PC-9 (cell line): ENCODE measurements at regions not wholly inside any gene's neighbourhood (a gene's known extent, or its start where the extent isn't known, plus 50 kb on each side); places are given as distances from the start of the nearest gene placed in this dataset.

Source experiments
- BruUV-seq: library from RNA; stranded (reverse); fragments of 400-500 nt; replicated peaks from 2 replicates; lab custom pipeline; 2021; lab: Mats Ljungman, UMichigan
- CTCF ChIA-PET: fragments of 300-600 bp; sonication (Branson Sonifier 250); formaldehyde crosslinking; loops from one replicate; lab custom pipeline; 2022; ENCODE audit warnings: antibody characterized with exemption; lab: Charles Lee
- POLR2A ChIA-PET: fragments of 300-600 bp; sonication (Branson Sonifier 250); formaldehyde crosslinking; loops from one replicate; lab custom pipeline; 2022; ENCODE audit warnings: antibody characterized with exemption; ENCODE audit not compliant: unreplicated experiment; lab: Charles Lee
- DNase-seq, 2 experiments: peaks; one replicate each; pipeline versions ENCODE4 v3.0.0 to v3.0.0-alpha.2; 2015 to 2022; ENCODE audit warnings: mixed read lengths in 1 of 2
- H2AFZ ChIP-seq: fragments of 200-600 bp; sonication (generic); 2 replicates; pipeline ENCODE4 v1.8.1; 2017; ENCODE audit warnings: antibody characterized with exemption
- H3F3A ChIP-seq: fragments of 200-600 bp; sonication (generic); 2 replicates; pipeline ENCODE4 v1.8.1; 2017; ENCODE audit warnings: antibody characterized with exemption, mild to moderate bottlenecking, low read depth; ENCODE audit not compliant: insufficient read depth
- H3K27ac ChIP-seq: fragments of 200-600 bp; sonication (generic); 2 replicates; pipeline ENCODE4 v1.6.1; 2016; ENCODE audit warnings: mixed run types
- H3K27me3 ChIP-seq: fragments of 200-600 bp; sonication (generic); 2 replicates; pipeline ENCODE4 v1.6.1; 2016; ENCODE audit warnings: low read depth, mixed run types; ENCODE audit not compliant: insufficient read depth
- H3K36me3 ChIP-seq: fragments of 200-600 bp; sonication (generic); 2 replicates; pipeline ENCODE4 v1.6.1; 2016; ENCODE audit warnings: low read depth, mixed run types
- H3K4me1 ChIP-seq: fragments of 200-600 bp; sonication (generic); replicated peaks from 2 replicates; pipeline ENCODE4 v1.6.1; 2016; ENCODE audit warnings: mixed run types; ENCODE audit not compliant: insufficient read depth
- H3K4me2 ChIP-seq: fragments of 200-600 bp; sonication (generic); 2 replicates; pipeline ENCODE4 v1.6.1; 2017; ENCODE audit warnings: mixed run types
- H3K4me3 ChIP-seq: fragments of 200-600 bp; sonication (generic); 2 replicates; pipeline ENCODE4 v1.6.1; 2016; ENCODE audit warnings: mixed run types
- H3K79me2 ChIP-seq: fragments of 200-600 bp; sonication (generic); 2 replicates; pipeline ENCODE4 v1.6.1; 2017; ENCODE audit warnings: low read depth, mixed run types
- H3K9me2 ChIP-seq: fragments of 200-600 bp; sonication (generic); 2 replicates; pipeline ENCODE4 v1.8.1; 2017; ENCODE audit warnings: mild to moderate bottlenecking; ENCODE audit not compliant: insufficient read depth
- H3K9me3 ChIP-seq: fragments of 200-600 bp; sonication (generic); 2 replicates; pipeline ENCODE4 v1.8.1; 2016; ENCODE audit warnings: low read depth; ENCODE audit not compliant: insufficient read depth
- H4K20me1 ChIP-seq: fragments of 200-600 bp; sonication (generic); 2 replicates; pipeline ENCODE4 v1.8.1; 2017; ENCODE audit not compliant: insufficient read depth
- CTCF ChIP-seq: fragments of 200-600 bp; sonication (generic); conservative IDR thresholded peaks from 2 replicates; pipeline ENCODE4 v1.6.1; 2017; ENCODE audit warnings: mixed run types, antibody characterized with exemption, mild to moderate bottlenecking, moderate library complexity
- EZH2 ChIP-seq: fragments of 200-600 bp; sonication (generic); IDR thresholded peaks from 2 replicates; pipeline ENCODE4 v1.8.0; 2017; ENCODE audit warnings: antibody characterized with exemption, low read depth
- intact Hi-C: fragments of 100-400 bp; cut with micrococcal nuclease; formaldehyde crosslinking; loops from one replicate; pipeline ENCODE4 v1.10.0; 2022; ENCODE audit not compliant: unreplicated experiment

DNA sequence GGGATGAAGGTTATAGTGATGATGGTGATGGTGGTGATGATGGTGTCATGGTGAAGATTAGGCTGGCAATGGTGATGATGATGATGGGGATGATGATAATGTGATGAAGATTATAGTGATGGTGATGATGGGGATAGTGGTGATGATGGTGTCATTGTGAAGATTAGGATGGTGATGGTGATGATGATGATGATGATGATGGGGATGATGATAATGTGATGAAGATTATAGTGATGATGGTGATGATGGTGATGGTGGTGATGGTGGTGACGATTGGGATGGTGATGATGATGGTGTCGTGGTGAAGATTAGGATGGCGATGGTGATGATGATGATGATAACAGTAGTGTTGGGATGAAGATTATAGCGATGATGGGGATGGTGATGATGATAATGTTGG lies 285.1 kb upstream of the AJAP1 start:
- H3K4me3 ChIP-seq, result no peak overlapping the region
- BruUV-seq, result no TSS peak
- H3F3A ChIP-seq, result no peaks in the 10 kb centered on the region
- no peak overlapping the region for H3K4me2 ChIP-seq
- TF ChIP-seq CTCF, result no peak
- TF ChIP-seq EZH2, result no peak
- no peaks in the 10 kb centered on the region for H3K4me1 ChIP-seq
- DNase-seq, result no peak
- H3K27ac ChIP-seq, result no peak overlapping the region
- ChIA-PET POLR2A (no interaction called here), CTCF (no interaction called here)
- H3K9me3 ChIP-seq, result no peaks in the 10 kb centered on the region
- H3K36me3 ChIP-seq, result no peaks in the 10 kb centered on the region
- no peaks in the 10 kb centered on the region for H3K9me2 ChIP-seq
- H3K27me3 ChIP-seq, result 0 out of 2 replicates have a peak, but pooled peaks cover 8% of the 10 kb centered on the region
- intact Hi-C loops, result no loop called here
- no peaks in the 10 kb centered on the region for H3K79me2 ChIP-seq
- no peak overlapping the region for H2AFZ ChIP-seq
- no peaks in the 10 kb centered on the region; the same call in 1 of the 2 replicates for H4K20me1 ChIP-seq

GRCh38 chr1:4371849-4372248 lies 282.6 kb upstream of the AJAP1 start:
- H3F3A ChIP-seq, result no peaks in the 10 kb centered on the region
- intact Hi-C loops, result no loop called here
- CTCF ChIA-PET, result no interaction called here
- POLR2A ChIA-PET, result no interaction called here
- no peak overlapping the region for H2AFZ ChIP-seq
- H3K4me1 ChIP-seq, result no peaks in the 10 kb centered on the region
- DNase-seq, result no peak
- no peaks in the 10 kb centered on the region for H3K9me3 ChIP-seq
- BruUV-seq, result no TSS peak
- H3K4me2 ChIP-seq, result no peak overlapping the region
- no peaks in the 10 kb centered on the region for H3K27me3 ChIP-seq
- no peak overlapping the region for H3K27ac ChIP-seq
- TF ChIP-seq CTCF (no peak), EZH2 (no peak)
- no peaks in the 10 kb centered on the region; the same call in 1 of the 2 replicates for H4K20me1 ChIP-seq
- H3K79me2 ChIP-seq, result no peaks in the 10 kb centered on the region
- no peak overlapping the region for H3K4me3 ChIP-seq
- H3K9me2 ChIP-seq, result no peaks in the 10 kb centered on the region
- H3K36me3 ChIP-seq, result no peaks in the 10 kb centered on the region

DNA sequence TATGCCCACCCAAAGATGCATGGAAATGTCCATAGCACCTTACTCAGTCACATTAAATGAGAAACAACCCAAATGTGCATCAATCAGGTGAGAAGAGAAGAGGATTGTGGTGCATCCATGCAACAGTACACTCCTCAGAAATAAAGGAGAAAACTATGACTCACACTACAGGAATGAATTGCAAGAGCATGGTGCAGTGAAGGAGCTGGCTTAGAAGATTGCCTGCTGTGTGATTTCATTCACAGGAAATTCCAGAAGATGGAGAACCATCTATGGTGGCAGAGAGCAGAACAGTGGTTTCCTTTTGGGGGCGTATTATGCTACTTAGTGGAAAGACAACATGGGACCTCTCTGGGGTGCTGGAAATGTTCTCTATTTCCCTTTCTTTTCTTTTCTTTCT lies 278.6 kb upstream of the AJAP1 start:
- no peaks in the 10 kb centered on the region for H3K4me1 ChIP-seq
- intact Hi-C loops, result no loop called here
- no peaks in the 10 kb centered on the region for H4K20me1 ChIP-seq
- no peak overlapping the region for H3K4me3 ChIP-seq
- POLR2A ChIA-PET, result no interaction called here
- H3K79me2 ChIP-seq, result no peaks in the 10 kb centered on the region
- BruUV-seq, result no TSS peak
- H3K4me2 ChIP-seq, result no peak overlapping the region
- no peak overlapping the region for H2AFZ ChIP-seq
- CTCF ChIA-PET, result no interaction called here
- TF ChIP-seq CTCF (no peak), EZH2 (no peak)
- H3K27ac ChIP-seq, result no peak overlapping the region
- no peaks in the 10 kb centered on the region for H3K9me3 ChIP-seq
- H3K9me2 ChIP-seq, result no peaks in the 10 kb centered on the region
- no peaks in the 10 kb centered on the region for H3F3A ChIP-seq
- no peak for DNase-seq
- no peaks in the 10 kb centered on the region for H3K27me3 ChIP-seq
- H3K36me3 ChIP-seq, result no peaks in the 10 kb centered on the region
